OCI-LY7 (cell line): ENCODE measurements at regions not wholly inside any gene's neighbourhood (a gene's known extent, or its start where the extent isn't known, plus 50 kb on each side); places are given as distances from the start of the nearest gene placed in this dataset.
"Not testable (repeated sequence)": the region's sequence is repeated elsewhere in the genome, so short reads cannot be mapped to it uniquely, and the experiment has no call there.

Experiments
- BruUV-seq: library from RNA; stranded (reverse); fragments of 400-500 nt; replicated peaks from 2 replicates; lab custom pipeline; 2021; lab: Mats Ljungman, UMichigan
- CTCF ChIA-PET: fragments of 300-600 bp; sonication (Branson Sonifier 250); formaldehyde crosslinking; loops from one replicate; lab custom pipeline; 2022; ENCODE audit warnings: antibody characterized with exemption; ENCODE audit not compliant: unreplicated experiment; lab: Charles Lee
- POLR2A ChIA-PET: fragments of 300-600 bp; sonication (Branson Sonifier 250); formaldehyde crosslinking; loops from one replicate; lab custom pipeline; 2022; ENCODE audit warnings: antibody characterized with exemption; lab: Charles Lee
- DNase-seq: peaks from one replicate; pipeline ENCODE4 v3.0.0-alpha.2; 2015; ENCODE audit warnings: low spot score
- H2AFZ ChIP-seq: fragments of 200-600 bp; sonication (generic), shearing (Covaris generic); 2 replicates; pipeline ENCODE4 v1.6.1; 2014; ENCODE audit warnings: mild to moderate bottlenecking, antibody characterized with exemption, low read length, moderate library complexity
- H3K27ac ChIP-seq: fragments of 200-600 bp; sonication (generic); 2 replicates; pipeline ENCODE4 v1.5.1; 2014; ENCODE audit warnings: mixed run types, low read depth, mild to moderate bottlenecking, moderate library complexity, low read length, inconsistent platforms; ENCODE audit not compliant: poor library complexity, severe bottlenecking
- H3K36me3 ChIP-seq: fragments of 200-600 bp; sonication (generic); 2 replicates; pipeline ENCODE4 v1.6.1; 2014; ENCODE audit warnings: mild to moderate bottlenecking, antibody characterized with exemption, low read length, moderate library complexity, mixed read lengths; ENCODE audit not compliant: insufficient read depth
- H3K4me1 ChIP-seq: fragments of 200-600 bp; sonication (generic); 2 replicates; pipeline ENCODE4 v1.5.1; 2014; ENCODE audit warnings: mild to moderate bottlenecking, low read length; ENCODE audit not compliant: insufficient read depth, poor library complexity, severe bottlenecking
- H3K4me2 ChIP-seq: fragments of 200-600 bp; sonication (generic); 2 replicates; pipeline ENCODE4 v1.6.1; 2014; ENCODE audit warnings: mild to moderate bottlenecking, low read length
- H3K4me3 ChIP-seq: fragments of 200-600 bp; sonication (generic); 2 replicates; pipeline ENCODE4 v1.5.1; 2014; ENCODE audit warnings: mild to moderate bottlenecking, low read depth, low read length; ENCODE audit not compliant: poor library complexity, severe bottlenecking
- H3K79me2 ChIP-seq: fragments of 200-600 bp; sonication (generic); 2 replicates; pipeline ENCODE4 v1.6.1; 2016; ENCODE audit warnings: low read depth, mild to moderate bottlenecking, low read length, moderate library complexity, mixed read lengths; ENCODE audit not compliant: insufficient read depth
- H3K9me2 ChIP-seq: fragments of 200-600 bp; sonication (generic); 2 replicates; pipeline ENCODE4 v1.6.1; 2016; ENCODE audit warnings: mild to moderate bottlenecking, low read length, mixed read lengths; ENCODE audit not compliant: insufficient read depth
- H3K9me3 ChIP-seq: fragments of 200-600 bp; sonication (generic); 2 replicates; pipeline ENCODE4 v1.6.1; 2014; ENCODE audit warnings: mild to moderate bottlenecking, mixed run types, low read length, mixed read lengths
- H4K20me1 ChIP-seq: fragments of 200-600 bp; sonication (generic); 2 replicates; pipeline ENCODE4 v1.6.1; 2014; ENCODE audit warnings: mild to moderate bottlenecking, antibody characterized with exemption, low read length, moderate library complexity, mixed read lengths; ENCODE audit not compliant: insufficient read depth
- intact Hi-C: fragments of 100-400 bp; cut with micrococcal nuclease; formaldehyde crosslinking; loops from one replicate; pipeline ENCODE4 v1.10.0; 2022; ENCODE audit not compliant: unreplicated experiment

DNA sequence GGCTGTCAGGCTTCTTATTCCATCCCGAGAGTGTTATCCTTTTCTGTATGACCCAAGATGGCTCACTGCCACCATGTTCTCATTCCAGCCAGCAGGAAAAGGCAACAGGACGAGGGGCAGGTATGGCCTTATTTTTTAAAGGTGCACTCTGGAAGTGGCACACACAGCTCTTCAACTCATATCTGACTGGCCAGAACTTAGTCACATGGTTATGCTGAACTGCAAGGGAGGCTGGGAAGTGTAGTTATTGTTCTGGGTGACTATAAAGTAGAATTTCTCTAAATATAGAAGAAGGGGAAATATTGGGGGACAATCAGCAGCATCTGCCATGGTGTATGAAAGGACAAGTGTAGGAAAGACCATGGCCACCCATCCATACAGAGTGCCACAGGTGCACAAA is 107.6 kb downstream of the SRGAP2 start:
- DNase-seq, H3K4me3 ChIP-seq, CTCF ChIA-PET: not testable (repeated sequence)

DNA sequence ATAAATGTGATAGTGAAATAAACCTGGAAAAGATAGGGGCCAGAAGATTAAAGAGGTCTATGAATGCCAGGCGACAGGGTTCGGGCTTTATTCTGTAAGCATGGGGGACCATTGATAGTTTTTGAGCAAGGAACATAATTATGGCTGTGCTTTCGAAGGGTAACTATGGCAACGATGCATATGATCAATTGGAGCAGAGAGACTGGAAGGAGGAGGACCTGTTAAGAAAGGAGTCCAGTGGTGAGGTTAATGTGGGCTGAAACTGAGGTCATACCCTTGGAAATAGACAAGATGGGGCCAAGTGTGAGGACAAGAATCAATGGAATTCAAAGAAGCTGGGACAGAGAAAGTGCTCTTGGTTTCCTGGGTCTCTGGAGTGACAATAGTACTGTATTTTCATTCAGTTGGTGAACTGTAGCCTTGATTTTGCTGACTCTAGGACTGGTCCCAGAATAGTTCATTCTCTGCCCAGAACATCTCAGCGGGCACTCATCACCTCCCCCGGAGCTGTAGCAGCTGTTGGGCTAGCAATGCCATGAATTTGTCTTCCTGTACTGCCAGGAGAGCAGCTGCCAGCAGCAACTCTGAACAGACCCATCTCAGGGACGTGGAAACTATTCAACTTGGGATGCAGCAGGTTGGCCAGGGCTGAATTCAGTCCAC is 108.4 kb downstream of the SRGAP2 start:
- H3K4me1 ChIP-seq, CTCF ChIA-PET, H2AFZ ChIP-seq, H3K9me2 ChIP-seq, H3K79me2 ChIP-seq, H3K4me2 ChIP-seq, H3K27ac ChIP-seq, POLR2A ChIA-PET, H3K9me3 ChIP-seq, H4K20me1 ChIP-seq, BruUV-seq, DNase-seq, H3K4me3 ChIP-seq, H3K36me3 ChIP-seq, intact Hi-C loops: not testable (repeated sequence)

More for the DNA sequence above, 107.6 kb downstream of the SRGAP2 start:
- H3K27ac ChIP-seq, BruUV-seq, POLR2A ChIA-PET, H3K9me3 ChIP-seq, H3K4me2 ChIP-seq, H2AFZ ChIP-seq, H3K9me2 ChIP-seq, H3K79me2 ChIP-seq, H4K20me1 ChIP-seq, H3K36me3 ChIP-seq, intact Hi-C loops, H3K4me1 ChIP-seq: not testable (repeated sequence)

GRCh38 chr1:206312274-206312665 is 108.9 kb downstream of the SRGAP2 start:
- H3K9me3 ChIP-seq, H2AFZ ChIP-seq, H3K79me2 ChIP-seq, H3K9me2 ChIP-seq, H3K4me2 ChIP-seq, CTCF ChIA-PET, H4K20me1 ChIP-seq, H3K4me1 ChIP-seq, intact Hi-C loops, H3K36me3 ChIP-seq, H3K27ac ChIP-seq, H3K4me3 ChIP-seq, DNase-seq, POLR2A ChIA-PET, BruUV-seq: not testable (repeated sequence)

GRCh38 chr1:206314951-206315636 is 111.8 kb downstream of the SRGAP2 start:
- POLR2A ChIA-PET, DNase-seq, H3K9me2 ChIP-seq, H3K27ac ChIP-seq, H3K79me2 ChIP-seq, CTCF ChIA-PET, H3K4me3 ChIP-seq, H2AFZ ChIP-seq, BruUV-seq, H3K9me3 ChIP-seq, H4K20me1 ChIP-seq, H3K4me2 ChIP-seq, intact Hi-C loops, H3K4me1 ChIP-seq, H3K36me3 ChIP-seq: not testable (repeated sequence)

- H4K20me1 ChIP-seq, H3K9me3 ChIP-seq, DNase-seq, BruUV-seq, H2AFZ ChIP-seq, H3K4me3 ChIP-seq, intact Hi-C loops, H3K79me2 ChIP-seq, CTCF ChIA-PET, POLR2A ChIA-PET, H3K4me2 ChIP-seq, H3K9me2 ChIP-seq, H3K36me3 ChIP-seq, H3K4me1 ChIP-seq, H3K27ac ChIP-seq: not testable (repeated sequence)
Observed at GRCh38 chr1:206316901-206317300, 113.6 kb downstream of the SRGAP2 start.

DNA sequence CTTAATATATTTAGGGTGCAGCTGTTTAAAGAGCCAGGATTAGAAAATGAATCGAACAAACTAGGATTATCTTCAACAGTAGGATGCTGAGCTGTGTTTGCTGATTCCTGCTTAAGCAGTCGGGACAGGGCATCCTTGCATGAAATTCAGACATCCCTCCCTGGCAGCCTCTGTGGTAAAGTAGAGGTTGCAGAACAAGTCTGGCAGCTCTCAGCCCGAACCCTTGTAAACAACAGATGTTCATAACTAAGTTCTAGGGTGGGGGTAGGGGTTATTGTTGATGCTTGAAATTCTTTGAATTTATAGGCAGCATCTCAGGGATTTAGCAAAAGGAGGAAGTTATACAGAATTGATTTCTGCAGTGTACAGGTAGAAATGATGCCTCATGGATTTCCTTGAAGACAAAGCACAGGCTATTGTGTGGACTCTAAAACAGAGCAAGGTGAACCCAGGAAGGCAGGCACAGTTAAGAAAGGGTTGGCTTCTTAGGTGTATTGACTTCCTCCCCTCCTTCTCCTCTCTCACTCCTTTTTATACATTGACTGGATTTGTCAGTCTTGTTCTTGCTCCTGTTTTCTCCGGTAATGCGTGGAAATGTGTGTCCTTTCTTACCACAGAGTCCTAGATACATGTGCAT is 114.7 kb downstream of the SRGAP2 start:
- H2AFZ ChIP-seq, H4K20me1 ChIP-seq, intact Hi-C loops, H3K27ac ChIP-seq, H3K9me2 ChIP-seq, H3K4me3 ChIP-seq, CTCF ChIA-PET, POLR2A ChIA-PET, H3K4me1 ChIP-seq, BruUV-seq, H3K36me3 ChIP-seq, H3K79me2 ChIP-seq, H3K9me3 ChIP-seq: not testable (repeated sequence)
- 0 out of 2 replicates have a peak overlapping the region, but pooled peaks have one; percentile 16 for H3K4me2 ChIP-seq
- DNase-seq, result peak; percentile 0
